ENCODE measurements at regions not wholly inside any gene's neighbourhood (a gene's known extent, or its start where the extent isn't known, plus 50 kb on each side); places are given as distances from the start of the nearest gene placed in this dataset.

- DNase-seq (ENCODE audit: low read depth in 4 of 4, low spot score in 3 of 4), result no peak
Observed at GRCh38 chrY:12552471-12553283, 148.4 kb upstream of the USP9Y start.

DNA sequence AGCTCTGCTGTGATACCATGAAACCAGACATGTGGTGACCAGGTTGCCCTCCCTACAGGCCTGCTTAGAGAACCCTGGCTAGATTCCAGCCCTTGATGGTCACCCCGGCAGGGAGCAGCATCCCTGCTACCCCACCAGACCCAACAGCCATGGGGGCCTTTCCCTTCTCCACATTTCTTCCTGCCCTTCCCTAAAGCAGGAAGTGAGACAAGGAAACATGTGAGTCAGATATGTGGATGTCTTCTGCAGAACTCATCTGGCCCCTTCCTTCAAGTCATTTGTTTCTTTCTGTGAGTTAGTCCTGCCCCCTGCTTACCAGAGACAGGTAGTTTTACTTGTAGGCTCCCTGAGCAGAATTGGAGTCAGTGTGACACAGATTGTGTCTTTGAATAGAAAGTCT lies 147.1 kb upstream of the USP9Y start:
- DNase-seq (ENCODE audit: low read depth in 4 of 4, low spot score in 3 of 4), result no peak

- no peak for DNase-seq (ENCODE audit: low read depth in 4 of 4, low spot score in 3 of 4)
Observed at GRCh38 chrY:12555005-12555404, 146.0 kb upstream of the USP9Y start.

- no peak for DNase-seq (ENCODE audit: low read depth in 4 of 4, low spot score in 3 of 4)
Observed at GRCh38 chrY:12559007-12559406, 142.0 kb upstream of the USP9Y start.

GRCh38 chrY:12576278-12576677 lies 124.8 kb upstream of the USP9Y start:
- no peak for DNase-seq (ENCODE audit: low read depth in 4 of 4, low spot score in 3 of 4)

DNA sequence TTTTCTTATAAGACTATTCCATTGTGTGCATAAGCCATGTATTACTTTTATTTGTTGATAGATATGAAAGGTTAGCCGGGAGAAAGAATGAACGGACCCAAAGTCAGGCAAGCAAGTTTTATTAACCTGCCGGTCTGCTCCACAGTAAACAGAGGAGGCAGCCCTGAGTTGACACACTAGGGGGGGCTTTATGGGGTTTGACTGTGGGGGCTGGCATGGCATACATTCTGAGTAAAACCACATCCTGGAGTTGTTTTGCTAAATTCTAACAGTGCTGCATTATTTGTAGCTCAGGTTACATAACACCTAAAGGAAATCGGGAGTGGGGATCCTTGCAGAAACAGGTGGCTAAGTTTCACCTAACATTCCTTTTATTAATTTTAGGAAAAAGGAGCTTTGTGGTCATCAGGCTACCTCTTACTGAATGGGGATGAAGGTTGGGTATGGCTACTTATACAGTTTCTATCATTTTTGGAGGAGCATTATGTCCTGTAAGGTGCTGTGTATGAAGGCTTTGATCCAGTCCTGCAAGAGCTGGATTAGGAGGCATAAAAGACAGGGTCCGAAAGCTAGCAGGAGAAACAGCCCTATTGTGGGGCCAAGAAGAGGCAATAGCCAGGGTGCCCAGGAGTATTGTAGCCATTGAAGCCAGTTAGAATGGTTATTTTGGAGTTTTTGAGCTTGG lies 107.4 kb upstream of the USP9Y start:
- DNase-seq (ENCODE audit: low read depth in 4 of 4, low spot score in 3 of 4), result no peak

- DNase-seq (ENCODE audit: low read depth in 4 of 4, low spot score in 3 of 4), result no peak
Observed at GRCh38 chrY:12598783-12599182, 102.2 kb upstream of the USP9Y start.

- DNase-seq (ENCODE audit: low read depth in 4 of 4, low spot score in 3 of 4), result no peak
Observed at GRCh38 chrY:12605426-12605825, 95.6 kb upstream of the USP9Y start.

GRCh38 chrY:12610861-12611260 lies 90.2 kb upstream of the USP9Y start:
- no peak for DNase-seq (ENCODE audit: low read depth in 4 of 4, low spot score in 3 of 4)

- DNase-seq (ENCODE audit: low read depth in 4 of 4, low spot score in 3 of 4), result peak in 1 of 4 donors; percentile 8
Observed at GRCh38 chrY:12615733-12616446, 85.1 kb upstream of the USP9Y start.

GRCh38 chrY:12621454-12622081 lies 79.5 kb upstream of the USP9Y start:
- no peak for DNase-seq (ENCODE audit: low read depth in 4 of 4, low spot score in 3 of 4)

- DNase-seq (ENCODE audit: low read depth in 4 of 4, low spot score in 3 of 4), result no peak
Observed at GRCh38 chrY:12623204-12623603, 77.8 kb upstream of the USP9Y start.

- DNase-seq (ENCODE audit: low read depth in 4 of 4, low spot score in 3 of 4), result no peak
Observed at GRCh38 chrY:12642986-12643385, 58.0 kb upstream of the USP9Y start.

DNA sequence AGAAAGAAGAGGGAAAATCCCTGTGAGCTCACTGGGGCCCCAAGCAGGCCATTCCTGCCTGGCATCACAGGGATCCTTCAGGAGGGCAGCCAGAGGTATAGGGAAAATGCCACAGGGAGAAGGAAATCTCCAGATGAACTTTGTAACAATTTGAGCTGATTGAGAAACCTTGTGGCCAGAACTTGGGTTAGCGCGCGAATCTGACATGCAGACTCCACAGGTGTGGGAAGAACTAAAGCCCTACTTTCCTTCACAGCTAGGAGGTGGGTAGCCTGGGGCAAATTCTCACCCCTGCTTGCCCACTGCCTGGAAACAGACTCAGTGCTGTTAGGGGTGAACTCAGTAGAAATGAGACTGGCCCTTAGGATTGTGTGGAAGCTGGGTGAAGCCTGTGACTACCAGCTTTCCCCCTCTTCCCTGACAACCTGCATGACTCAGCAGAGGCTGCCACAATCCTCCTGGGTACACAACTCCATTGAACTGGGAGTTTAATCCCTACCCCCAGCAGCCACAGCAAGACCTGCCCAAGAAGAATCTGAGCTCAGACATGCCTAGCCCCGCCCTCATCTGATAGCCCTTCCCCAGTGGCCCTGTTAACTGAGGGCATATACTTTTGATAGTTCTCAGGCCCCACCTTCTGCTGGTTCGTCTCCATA lies 57.2 kb upstream of the USP9Y start:
- no peak for DNase-seq (ENCODE audit: low read depth in 4 of 4, low spot score in 3 of 4)

- no peak for DNase-seq (ENCODE audit: low read depth in 4 of 4, low spot score in 3 of 4)
Observed at GRCh38 chrY:12651095-12651494, 49.9 kb upstream of the USP9Y start.
